Keratinocyte (primary cell): ENCODE measurements at regions not wholly inside any gene's neighbourhood (a gene's known extent, or its start where the extent isn't known, plus 50 kb on each side); places are given as distances from the start of the nearest gene placed in this dataset.
"Not testable (repeated sequence)": the region's sequence is repeated elsewhere in the genome, so short reads cannot be mapped to it uniquely, and the experiment has no call there.

ENCODE experiments used
- DNase-seq: peaks from one replicate; pipeline ENCODE4 v3.0.0-alpha.2; 2011; ENCODE audit warnings: low read depth, missing footprints, low spot score
- FAIRE-seq: peaks from 2 replicates; lab custom pipeline; 2011; peaks lifted over from hg19 to GRCh38; lab: Jason Lieb, UNC
- H2AFZ ChIP-seq: 2 replicates; pipeline ENCODE4 v1.6.0; 2012; ENCODE audit warnings: low read length, control low read depth, inconsistent platforms; ENCODE audit not compliant: control insufficient read depth
- H3K27ac ChIP-seq: 2 replicates; pipeline ENCODE4 v1.5.1; 2011; ENCODE audit warnings: low read length; ENCODE audit not compliant: control insufficient read depth, insufficient read depth
- H3K27me3 ChIP-seq: 3 replicates; pipeline ENCODE4 v1.6.0; 2011; ENCODE audit warnings: low read length; ENCODE audit not compliant: control insufficient read depth, insufficient read depth; ENCODE audit errors: extremely low read depth
- H3K36me3 ChIP-seq, 2 experiments: 2 replicates in 1 of 2; 3 replicates in 1 of 2; pipeline ENCODE4 v1.5.1; 2011; ENCODE audit warnings: low read length in 2 of 2, mild to moderate bottlenecking in 1 of 2; ENCODE audit not compliant: control insufficient read depth in 2 of 2, insufficient read depth in 2 of 2; ENCODE audit errors: extremely low read depth in 1 of 2
- H3K4me1 ChIP-seq: 3 replicates; pipeline ENCODE4 v1.5.1; 2011; ENCODE audit warnings: low read length; ENCODE audit not compliant: control insufficient read depth, insufficient read depth; ENCODE audit errors: extremely low read depth
- H3K4me2 ChIP-seq: 3 replicates; pipeline ENCODE4 v1.6.0; 2011; ENCODE audit warnings: low read depth, low read length; ENCODE audit not compliant: control insufficient read depth, insufficient read depth; ENCODE audit errors: extremely low read depth
- H3K4me3 ChIP-seq, 3 experiments: fragments of 200-600 bp in 1 of 3; sonication (generic) in 1 of 3; 2 replicates in 2 of 3; 3 replicates in 1 of 3; pipeline ENCODE4 v1.5.1; 2011 to 2016; ENCODE audit warnings: low read length in 3 of 3, mild to moderate bottlenecking in 3 of 3, control low read depth in 2 of 3, inconsistent platforms in 1 of 3, low read depth in 1 of 3, mixed read lengths in 1 of 3, mixed run types in 1 of 3, moderate library complexity in 1 of 3; ENCODE audit not compliant: control insufficient read depth in 2 of 3, insufficient read depth in 2 of 3; ENCODE audit errors: extremely low read depth in 1 of 3
- H3K79me2 ChIP-seq: 2 replicates; pipeline ENCODE4 v1.6.0; 2012; ENCODE audit warnings: low read length; ENCODE audit not compliant: control insufficient read depth, insufficient read depth
- H3K9ac ChIP-seq: 3 replicates; pipeline ENCODE4 v1.6.0; 2011; ENCODE audit warnings: low read length; ENCODE audit not compliant: control insufficient read depth, insufficient read depth; ENCODE audit errors: extremely low read depth
- H3K9me1 ChIP-seq: 3 replicates; pipeline ENCODE4 v1.6.0; 2011; ENCODE audit warnings: low read length; ENCODE audit not compliant: control insufficient read depth, insufficient read depth; ENCODE audit errors: extremely low read depth
- H3K9me3 ChIP-seq: 2 replicates; pipeline ENCODE4 v1.5.1; 2012; ENCODE audit warnings: low read depth, low read length; ENCODE audit not compliant: control insufficient read depth
- H4K20me1 ChIP-seq: 3 replicates; pipeline ENCODE4 v1.6.0; 2011; ENCODE audit warnings: low read length; ENCODE audit not compliant: control insufficient read depth, insufficient read depth; ENCODE audit errors: extremely low read depth
- CTCF ChIP-seq, 3 experiments: IDR thresholded peaks in 1 of 3; conservative IDR thresholded peaks in 1 of 3; optimal IDR thresholded peaks in 1 of 3; 2 replicates in 2 of 3; 3 replicates in 1 of 3; pipeline versions ENCODE3 to v1.5.1; 2011; ENCODE audit warnings: low read length in 3 of 3, mild to moderate bottlenecking in 3 of 3, moderate library complexity in 2 of 3, control low read depth in 1 of 3, inconsistent platforms in 1 of 3; ENCODE audit not compliant: insufficient read depth in 2 of 3; ENCODE audit errors: extremely low read depth in 1 of 3
- EZH2 ChIP-seq: IDR thresholded peaks from one replicate; pipeline ENCODE4 v1.6.1; 2012; ENCODE audit warnings: inconsistent platforms, mild to moderate bottlenecking, low read length, moderate library complexity
- dilution Hi-C: fragments of 300-500 bp; cut with MboI; formaldehyde crosslinking; loops from one replicate; pipeline ENCODE4 v1.7.0; 2020; ENCODE audit warnings: low sequenced_read_pairs; ENCODE audit not compliant: extremely low pct_ligation_motif_present

GRCh38 chr7:12834782-12835181, 147.3 kb downstream of the ARL4A start:
- Histone ChIP-seq H2AFZ (no peak overlapping the region), H3K36me3 (no peaks in the 10 kb centered on the region), H3K27me3 (no peaks in the 10 kb centered on the region), H3K27ac (no peak overlapping the region), H3K79me2 (no peaks in the 10 kb centered on the region), H4K20me1 (no peaks in the 10 kb centered on the region), H3K4me2 (no peak overlapping the region), H3K4me3 (no peak overlapping the region), H3K9me1 (no peaks in the 10 kb centered on the region), H3K9me3 (no peaks in the 10 kb centered on the region), H3K9ac (no peak overlapping the region), H3K4me1 (no peaks in the 10 kb centered on the region)
- FAIRE-seq (no peak), DNase-seq (no peak)
- no peak for TF ChIP-seq CTCF (optimal IDR thresholded peaks at IDR 0.05 in 1 of 3, IDR thresholded peaks at IDR 0.05 in 1 of 3, conservative IDR thresholded peaks at IDR 0.05 in 1 of 3; ENCODE audit: extremely low read depth in 1 of 3, insufficient read depth in 2 of 3, low read length in 3 of 3)
- no peak for TF ChIP-seq EZH2
- dilution Hi-C loops, result no loop called here

- Histone ChIP-seq H3K27me3 (no peaks in the 10 kb centered on the region), H2AFZ (no peak overlapping the region), H3K9me3 (no peaks in the 10 kb centered on the region), H3K9me1 (no peaks in the 10 kb centered on the region), H4K20me1 (no peaks in the 10 kb centered on the region), H3K79me2 (no peaks in the 10 kb centered on the region), H3K4me3 (no peak overlapping the region), H3K27ac (no peak overlapping the region), H3K36me3 (no peaks in the 10 kb centered on the region), H3K9ac (no peak overlapping the region), H3K4me2 (no peak overlapping the region), H3K4me1 (no peaks in the 10 kb centered on the region)
- dilution Hi-C loops, result no loop called here
- FAIRE-seq, result no peak
- TF ChIP-seq EZH2 (no peak), CTCF (optimal IDR thresholded peaks at IDR 0.05 in 1 of 3, IDR thresholded peaks at IDR 0.05 in 1 of 3, conservative IDR thresholded peaks at IDR 0.05 in 1 of 3; ENCODE audit: extremely low read depth in 1 of 3, insufficient read depth in 2 of 3, low read length in 3 of 3) (no peak)
- DNase-seq, result no peak
Measured at GRCh38 chr7:12839508-12840153, 152.2 kb downstream of the ARL4A start.

- dilution Hi-C loops, H3K9me3 ChIP-seq, H3K79me2 ChIP-seq, H2AFZ ChIP-seq, H3K4me2 ChIP-seq, H3K27me3 ChIP-seq, H3K4me1 ChIP-seq, DNase-seq, H3K9ac ChIP-seq, H3K27ac ChIP-seq, H4K20me1 ChIP-seq, FAIRE-seq, H3K4me3 ChIP-seq, H3K36me3 ChIP-seq, H3K9me1 ChIP-seq: not testable (repeated sequence)
Measured at GRCh38 chr7:12844732-12845131, 157.3 kb downstream of the ARL4A start.
